VCaP (cell line): ENCODE measurements at regions not wholly inside any gene's neighbourhood (a gene's known extent, or its start where the extent isn't known, plus 50 kb on each side); places are given as distances from the start of the nearest gene placed in this dataset.

Experiments used
- H3K27ac ChIP-seq: fragments of 450-650 bp; 2 replicates; pipeline ENCODE4 v1.5.1; 2017
- TF ChIP-seq, protein P1 (sequence below): fragments of 450-650 bp; conservative IDR thresholded peaks from 2 replicates; pipeline ENCODE4 v1.5.1; 2017; ENCODE audit warnings: mild to moderate bottlenecking, moderate library complexity

DNA sequence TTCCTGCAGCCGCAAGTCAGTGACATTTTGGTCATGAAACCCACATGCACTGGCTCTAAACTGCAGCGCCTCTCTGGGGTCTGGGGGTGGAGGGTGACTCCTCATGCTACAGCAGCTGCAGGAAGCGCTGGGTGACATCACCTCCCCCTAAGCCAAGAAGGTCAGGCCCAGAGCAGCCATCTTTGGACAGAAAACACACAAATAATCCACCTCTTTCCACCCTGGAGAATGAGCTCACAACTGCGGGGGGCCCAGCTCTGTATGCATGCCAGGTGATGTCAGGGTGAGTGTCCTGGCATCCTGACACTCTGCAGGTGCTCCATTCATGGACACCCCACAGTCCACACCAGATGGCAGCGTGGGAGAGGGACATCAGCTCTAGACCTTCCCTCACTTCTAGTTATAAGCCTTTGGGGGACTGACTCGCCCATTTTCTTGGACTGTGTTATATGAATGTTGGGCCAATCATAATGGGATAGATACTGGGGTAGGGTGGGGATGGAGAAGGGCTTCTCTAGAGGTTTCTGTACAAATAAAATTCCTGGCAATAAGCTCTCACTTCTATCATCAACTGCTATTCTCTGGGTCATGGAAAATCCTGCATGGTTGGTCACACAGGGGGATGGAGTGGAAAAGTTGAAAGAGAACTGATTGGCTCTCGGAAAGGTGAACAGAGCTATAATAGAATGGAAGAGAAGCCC lies 70.7 kb upstream of the THBS1 start:
- no peak overlapping the region for H3K27ac ChIP-seq
- TF ChIP-seq, protein P1, sequence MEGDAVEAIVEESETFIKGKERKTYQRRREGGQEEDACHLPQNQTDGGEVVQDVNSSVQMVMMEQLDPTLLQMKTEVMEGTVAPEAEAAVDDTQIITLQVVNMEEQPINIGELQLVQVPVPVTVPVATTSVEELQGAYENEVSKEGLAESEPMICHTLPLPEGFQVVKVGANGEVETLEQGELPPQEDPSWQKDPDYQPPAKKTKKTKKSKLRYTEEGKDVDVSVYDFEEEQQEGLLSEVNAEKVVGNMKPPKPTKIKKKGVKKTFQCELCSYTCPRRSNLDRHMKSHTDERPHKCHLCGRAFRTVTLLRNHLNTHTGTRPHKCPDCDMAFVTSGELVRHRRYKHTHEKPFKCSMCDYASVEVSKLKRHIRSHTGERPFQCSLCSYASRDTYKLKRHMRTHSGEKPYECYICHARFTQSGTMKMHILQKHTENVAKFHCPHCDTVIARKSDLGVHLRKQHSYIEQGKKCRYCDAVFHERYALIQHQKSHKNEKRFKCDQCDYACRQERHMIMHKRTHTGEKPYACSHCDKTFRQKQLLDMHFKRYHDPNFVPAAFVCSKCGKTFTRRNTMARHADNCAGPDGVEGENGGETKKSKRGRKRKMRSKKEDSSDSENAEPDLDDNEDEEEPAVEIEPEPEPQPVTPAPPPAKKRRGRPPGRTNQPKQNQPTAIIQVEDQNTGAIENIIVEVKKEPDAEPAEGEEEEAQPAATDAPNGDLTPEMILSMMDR: no peak

DNA sequence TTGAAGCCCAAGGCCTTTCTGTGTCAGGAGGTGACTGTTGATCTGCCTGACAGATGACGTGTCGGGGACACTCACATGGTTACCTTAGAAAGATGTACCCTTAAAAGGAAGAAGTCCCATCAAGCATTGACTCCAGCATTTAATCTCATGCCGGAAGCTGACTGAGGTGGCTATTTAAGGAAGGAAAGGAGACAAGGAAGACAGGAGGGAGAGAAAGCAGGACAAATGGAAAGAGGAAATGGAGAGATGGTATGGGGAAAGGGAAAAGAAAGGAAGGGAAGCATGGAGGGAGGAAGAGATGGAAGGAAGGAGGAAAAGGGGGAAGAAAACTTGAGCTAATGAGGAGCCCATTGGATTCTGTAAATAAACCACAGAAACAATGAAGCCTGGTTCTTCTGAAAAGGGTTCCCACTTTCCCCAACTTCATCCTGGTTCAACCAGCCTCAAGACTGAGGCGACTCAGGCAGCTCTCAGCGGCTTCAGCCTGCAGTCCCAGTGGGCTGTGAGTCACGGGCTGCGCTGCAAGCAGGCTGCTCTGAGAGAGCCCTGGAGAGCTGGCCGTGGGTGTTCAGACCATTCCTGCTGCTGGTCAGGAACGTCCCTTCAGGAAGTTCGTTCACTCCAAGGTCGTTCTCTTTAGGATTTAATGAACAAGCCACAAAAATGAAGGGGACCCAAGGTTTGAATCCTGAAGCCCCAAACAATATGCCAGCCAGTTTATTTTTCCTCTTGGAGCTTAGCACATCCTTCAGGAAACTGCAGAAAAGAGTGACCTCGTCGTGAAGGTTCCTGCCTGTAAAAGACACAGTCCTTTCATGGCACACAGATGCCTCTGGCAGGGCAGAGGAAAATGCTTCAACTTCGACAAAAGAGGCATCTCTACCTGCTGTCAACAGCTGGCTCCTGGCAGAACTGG lies 69.6 kb upstream of the THBS1 start:
- TF ChIP-seq, protein P1: no peak
- H3K27ac ChIP-seq: no peak overlapping the region

DNA sequence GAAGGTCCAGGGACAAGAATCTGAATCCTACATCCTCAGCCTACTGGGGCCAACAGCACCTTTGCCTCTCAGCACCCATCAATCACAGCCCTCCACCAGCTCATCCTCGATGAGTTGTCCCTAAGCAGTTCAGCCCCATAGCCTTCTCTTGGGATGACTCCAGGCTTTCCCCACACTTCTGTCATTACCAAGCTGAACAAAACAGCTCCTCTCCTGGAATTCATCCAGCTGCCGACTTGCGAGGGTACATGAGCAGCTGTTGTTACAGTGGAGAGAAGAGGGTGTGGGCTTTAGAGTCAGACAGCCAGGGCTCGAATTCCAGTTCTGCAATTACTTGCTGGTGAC lies 69.0 kb upstream of the THBS1 start:
- TF ChIP-seq, protein P1: no peak
- no peak overlapping the region for H3K27ac ChIP-seq

DNA sequence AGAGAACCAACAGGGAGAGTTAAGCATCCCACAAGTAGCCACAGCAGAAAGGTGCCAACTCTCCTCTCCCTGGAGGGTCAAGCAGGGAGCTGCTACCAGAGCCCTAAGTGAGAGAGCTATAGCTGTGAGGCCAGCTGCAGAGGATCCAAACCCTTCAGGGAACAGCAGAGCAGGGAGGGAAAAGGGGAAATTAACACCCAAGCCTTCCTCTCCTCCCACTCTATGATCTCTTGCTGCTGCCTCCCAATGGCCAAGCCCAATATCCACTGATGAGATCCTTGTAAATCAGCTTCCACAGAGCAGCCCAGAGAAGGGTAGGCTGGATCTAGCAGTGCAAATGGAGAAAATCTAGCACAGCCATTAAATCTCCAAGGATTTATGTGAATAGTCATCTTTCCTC lies 68.2 kb upstream of the THBS1 start:
- TF ChIP-seq, protein P1: no peak
- no peak overlapping the region for H3K27ac ChIP-seq

DNA sequence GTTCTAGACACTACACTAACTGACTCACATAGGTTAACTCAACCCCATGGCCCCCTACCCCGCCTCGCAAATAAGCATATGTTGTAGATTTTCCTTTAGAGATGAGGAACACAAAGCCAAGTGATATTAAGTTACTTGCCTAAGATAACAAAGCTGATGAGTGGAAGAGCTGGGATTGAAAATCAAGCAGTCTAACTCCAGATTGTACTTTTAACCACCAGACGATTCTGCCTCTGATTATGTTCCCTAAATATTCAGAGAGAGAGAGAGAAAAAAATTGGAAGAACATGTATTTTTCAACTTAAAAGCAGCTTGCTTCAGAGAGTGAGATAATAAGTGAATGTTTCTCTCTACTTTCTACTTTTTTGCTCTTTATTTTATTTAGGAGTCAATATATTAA lies 66.9 kb upstream of the THBS1 start:
- TF ChIP-seq, protein P1: no peak
- H3K27ac ChIP-seq: no peak overlapping the region

DNA sequence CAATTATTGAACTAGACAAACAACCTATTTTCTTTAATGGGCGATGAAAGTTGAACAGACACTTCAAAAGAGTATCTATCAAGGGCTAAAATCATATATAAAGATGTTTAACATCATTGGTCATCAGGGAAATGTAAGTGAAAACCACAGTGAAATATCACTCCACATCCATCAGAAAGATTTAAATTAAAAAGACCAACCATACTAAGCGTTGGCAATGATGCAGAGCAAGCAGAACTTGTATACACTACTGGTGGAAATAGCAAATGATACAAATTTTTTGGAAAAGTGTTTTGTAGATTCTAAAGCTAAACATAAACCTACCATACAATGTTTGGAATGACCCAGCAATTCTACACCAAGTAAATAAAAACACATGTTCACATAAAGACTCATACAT lies 65.9 kb upstream of the THBS1 start:
- TF ChIP-seq, protein P1: no peak

DNA sequence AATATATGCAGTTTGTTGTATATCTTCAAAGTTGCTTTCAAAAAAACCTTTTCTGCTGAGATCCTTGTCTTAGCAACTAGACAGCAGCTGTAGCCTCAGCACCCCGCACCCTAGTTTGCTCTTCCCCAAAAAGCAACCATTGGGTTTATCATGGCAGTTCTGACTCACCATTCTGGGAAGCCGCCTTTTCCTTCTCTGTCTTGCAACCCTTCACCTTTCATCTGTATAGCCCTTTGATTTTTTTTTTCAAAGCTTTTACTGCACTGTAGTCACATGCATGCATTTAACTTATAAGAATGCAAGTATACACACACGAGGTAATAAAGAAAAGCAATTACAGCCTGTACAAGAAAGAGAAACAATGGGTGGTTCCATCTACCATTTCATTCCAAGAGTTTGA lies 65.1 kb upstream of the THBS1 start:
- TF ChIP-seq, protein P1: no peak
- no peak overlapping the region for H3K27ac ChIP-seq

More for the DNA sequence above, 65.9 kb upstream of the THBS1 start:
- H3K27ac ChIP-seq: no peak overlapping the region
